Posterior cingulate gyrus (tissue), 11 donors: ENCODE measurements at regions not wholly inside any gene's neighbourhood (a gene's known extent, or its start where the extent isn't known, plus 50 kb on each side); places are given as distances from the start of the nearest gene placed in this dataset.

ENCODE experiments used
- DNase-seq, 10 donors: peaks; one replicate each; pipeline versions ENCODE4 v3.0.0 to v3.0.0-alpha.2; 2020 to 2021; ENCODE audit warnings: mixed read lengths in 3 of 10
- intact Hi-C: fragments of 100-400 bp; cut with DNase I; formaldehyde crosslinking; loops from one replicate; pipeline ENCODE4 v1.15.1; 2023

DNA sequence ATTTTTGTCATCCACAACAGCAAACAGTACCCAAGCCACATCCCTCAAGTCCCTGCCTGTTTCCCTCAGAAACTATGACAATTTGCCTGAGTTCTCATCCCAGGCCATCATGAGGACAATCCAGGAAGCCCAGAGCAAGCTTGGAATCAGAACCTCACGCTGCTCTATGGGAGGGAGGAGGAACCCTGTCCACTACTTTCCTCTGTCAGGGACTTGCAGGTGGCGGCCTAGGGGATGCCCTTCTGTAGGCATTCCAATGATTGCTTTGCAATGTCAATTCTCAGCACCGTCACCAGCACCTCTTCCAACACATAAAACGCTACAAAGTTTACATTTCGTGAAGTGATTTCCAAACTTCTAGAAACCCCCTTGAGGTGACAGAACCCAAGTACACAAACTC lies 170.4 kb upstream of the FSTL4 start:
- no peak for DNase-seq
- intact Hi-C loops: no loop called here

DNA sequence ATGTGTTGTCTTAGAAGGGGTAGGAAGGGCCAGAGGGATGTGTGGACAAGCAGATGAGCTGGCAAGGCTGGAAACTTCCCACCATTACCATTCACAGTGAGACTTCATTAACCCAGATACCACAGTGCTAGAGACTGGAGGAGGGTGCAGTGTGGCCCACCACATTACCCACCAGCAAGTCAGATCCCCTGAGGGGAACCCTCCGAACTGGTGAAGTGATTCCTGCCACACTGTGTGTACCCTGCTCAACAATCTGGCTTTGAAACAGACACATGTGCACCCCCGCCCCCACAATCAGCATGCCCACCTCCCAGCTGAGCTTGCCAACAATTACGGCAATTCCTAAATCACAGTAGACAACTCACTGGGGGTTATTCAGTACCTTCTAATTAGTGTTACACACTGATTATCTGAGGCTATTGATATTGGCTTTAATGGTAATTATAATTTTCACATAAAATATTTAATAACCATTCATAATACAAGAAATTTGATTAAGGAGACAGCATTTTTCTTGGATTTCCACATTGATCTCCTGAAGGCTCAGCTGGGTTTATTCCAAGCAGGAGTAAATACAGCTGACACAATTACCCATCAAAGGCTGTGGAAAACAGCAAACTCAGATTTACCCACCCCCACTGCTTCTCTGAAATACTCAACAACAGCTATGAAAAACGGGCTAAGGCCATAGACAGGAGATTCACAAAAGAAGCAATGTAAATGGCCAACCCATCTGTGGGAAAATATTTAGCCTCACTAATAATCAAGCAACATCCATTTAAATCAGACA lies 169.3 kb upstream of the FSTL4 start:
- intact Hi-C loops: no loop called here
- no peak for DNase-seq

- DNase-seq: no peak
- intact Hi-C loops: no loop called here
Measured at GRCh38 chr5:133780619-133781280, 168.4 kb upstream of the FSTL4 start.

DNA sequence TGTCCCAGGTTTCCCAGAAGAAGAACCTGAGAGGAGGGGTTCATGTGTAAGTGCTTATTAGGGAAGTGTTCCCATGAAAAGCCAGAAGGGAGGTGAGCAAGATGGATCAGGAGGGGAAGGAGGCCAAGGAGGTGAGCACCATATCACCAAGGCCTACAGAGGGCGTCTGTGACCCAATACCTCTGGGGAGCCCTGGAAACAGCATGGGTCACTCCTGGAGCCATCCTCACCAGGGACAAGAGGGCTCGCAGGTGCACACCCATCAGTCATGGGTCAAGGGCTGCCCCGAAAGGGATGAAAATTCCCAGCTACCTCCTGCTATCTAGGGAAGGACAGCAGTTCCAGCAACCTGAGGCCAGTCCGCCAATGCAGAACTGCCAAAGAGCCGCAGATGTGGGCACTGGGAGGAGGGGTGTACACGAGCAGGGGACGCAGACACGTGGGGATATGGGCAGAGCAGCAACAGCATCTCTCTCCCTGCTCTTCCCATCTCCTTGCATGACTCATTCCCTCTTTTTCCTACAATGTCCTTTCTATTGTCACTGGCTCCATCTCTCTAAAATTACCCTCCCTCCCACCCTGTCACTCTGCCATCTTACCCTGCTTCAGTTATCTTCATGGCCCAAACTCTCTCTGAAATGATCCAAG lies 167.6 kb upstream of the FSTL4 start:
- intact Hi-C loops: no loop called here
- DNase-seq: no peak

GRCh38 chr5:133778636-133779035 lies 166.3 kb upstream of the FSTL4 start:
- intact Hi-C loops: no loop called here
- no peak for DNase-seq

DNA sequence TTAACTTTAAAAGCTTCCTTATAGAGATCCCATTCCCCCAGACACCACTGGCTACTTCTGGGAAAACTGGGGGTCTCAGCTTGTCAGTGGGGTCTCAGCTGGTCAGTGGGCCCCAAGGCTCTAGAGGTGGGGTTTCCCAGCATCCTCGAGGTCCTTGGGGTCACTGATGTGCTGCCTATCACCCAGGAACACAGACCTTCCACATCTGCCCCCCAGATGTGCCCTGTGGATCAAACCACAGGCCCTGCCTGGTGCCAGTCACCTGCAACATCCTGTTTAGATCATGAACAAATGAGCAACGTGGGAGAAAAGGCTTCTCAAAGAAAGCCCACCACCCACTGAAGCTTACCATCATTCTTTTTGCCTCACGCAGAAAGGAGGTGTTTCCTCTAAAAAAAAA lies 165.6 kb upstream of the FSTL4 start:
- DNase-seq: no peak
- intact Hi-C loops: no loop called here

GRCh38 chr5:133775584-133776304 lies 163.4 kb upstream of the FSTL4 start:
- intact Hi-C loops: no loop called here
- no peak for DNase-seq

DNA sequence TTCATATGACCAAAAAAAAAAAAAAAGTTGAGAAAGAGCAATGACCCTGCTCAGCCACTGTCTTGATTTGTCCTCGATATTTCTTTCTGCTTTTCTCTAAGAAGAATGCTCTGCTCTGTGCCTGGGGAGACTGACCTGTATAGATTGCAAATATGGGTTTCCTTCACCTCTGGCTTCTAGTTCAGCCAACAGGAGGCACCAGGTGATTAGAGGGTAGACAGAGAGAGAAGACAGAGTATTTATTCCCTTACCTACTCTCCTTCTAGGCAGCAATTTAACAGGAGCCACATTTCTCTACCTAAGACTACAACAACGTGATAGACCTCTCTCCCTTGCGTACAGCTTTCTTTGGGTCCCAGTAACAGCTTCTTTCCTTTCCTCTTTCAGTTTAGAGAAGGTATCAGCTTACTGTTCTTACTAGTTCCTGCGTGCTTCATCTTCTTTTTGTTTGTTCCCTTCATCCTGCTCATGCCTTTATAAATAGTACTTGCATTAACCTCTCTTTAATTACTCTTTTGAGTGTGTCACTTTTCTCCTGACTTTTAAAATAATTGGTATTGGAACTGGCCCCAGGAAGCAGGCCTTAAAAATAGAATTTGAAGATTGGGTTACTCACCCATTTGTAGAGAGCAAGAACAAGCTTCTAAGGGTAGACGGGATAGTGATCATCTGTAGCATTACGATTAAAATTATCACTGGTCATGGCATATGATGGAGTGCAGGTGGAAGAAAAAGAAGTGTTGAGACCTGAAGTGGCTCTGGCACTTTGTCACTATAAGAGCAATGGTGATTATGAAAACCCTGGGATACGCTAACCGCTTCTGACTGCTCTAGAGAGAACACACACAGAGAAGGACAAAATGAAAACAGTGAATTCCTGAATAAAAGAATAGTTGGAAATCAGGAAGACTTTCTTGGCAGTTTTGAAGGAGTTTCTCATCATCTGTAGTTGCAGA lies 161.2 kb upstream of the FSTL4 start:
- intact Hi-C loops: no loop called here
- DNase-seq: no peak

- no peak for DNase-seq
- intact Hi-C loops: no loop called here
Measured at GRCh38 chr5:133769842-133770241, 157.5 kb upstream of the FSTL4 start.

GRCh38 chr5:133763744-133764143 lies 151.4 kb upstream of the FSTL4 start:
- peak in 2 of 10 donors; percentile 73 to 83 for DNase-seq

GRCh38 chr5:133761632-133762031 lies 149.3 kb upstream of the FSTL4 start:
- intact Hi-C loops: no loop called here
- no peak for DNase-seq

More at GRCh38 chr5:133763744-133764143, 151.4 kb upstream of the FSTL4 start:
- intact Hi-C loops: no loop called here

DNA sequence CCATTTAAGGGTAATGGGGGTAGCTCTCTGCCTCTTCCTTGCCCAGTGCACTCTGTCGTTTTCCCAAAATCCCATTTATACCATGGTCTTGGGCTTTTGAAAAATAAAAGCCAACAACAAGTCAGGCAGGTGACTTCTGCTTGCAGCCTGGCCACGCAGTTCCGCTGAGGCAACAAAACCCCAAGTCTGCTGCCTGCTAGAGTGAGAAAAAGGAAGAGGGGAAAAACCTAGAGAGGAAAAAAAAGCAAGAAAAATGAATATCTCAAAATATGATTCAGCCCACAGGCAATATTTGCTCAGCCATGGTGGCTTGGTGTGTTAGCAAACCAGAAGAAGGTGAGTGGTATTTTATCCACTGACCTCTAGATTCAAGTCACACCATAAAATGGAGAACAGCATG lies 148.2 kb upstream of the FSTL4 start:
- DNase-seq: no peak
- intact Hi-C loops: no loop called here

- intact Hi-C loops: no loop called here
- no peak for DNase-seq
Measured at GRCh38 chr5:133758641-133759040, 146.3 kb upstream of the FSTL4 start.

DNA sequence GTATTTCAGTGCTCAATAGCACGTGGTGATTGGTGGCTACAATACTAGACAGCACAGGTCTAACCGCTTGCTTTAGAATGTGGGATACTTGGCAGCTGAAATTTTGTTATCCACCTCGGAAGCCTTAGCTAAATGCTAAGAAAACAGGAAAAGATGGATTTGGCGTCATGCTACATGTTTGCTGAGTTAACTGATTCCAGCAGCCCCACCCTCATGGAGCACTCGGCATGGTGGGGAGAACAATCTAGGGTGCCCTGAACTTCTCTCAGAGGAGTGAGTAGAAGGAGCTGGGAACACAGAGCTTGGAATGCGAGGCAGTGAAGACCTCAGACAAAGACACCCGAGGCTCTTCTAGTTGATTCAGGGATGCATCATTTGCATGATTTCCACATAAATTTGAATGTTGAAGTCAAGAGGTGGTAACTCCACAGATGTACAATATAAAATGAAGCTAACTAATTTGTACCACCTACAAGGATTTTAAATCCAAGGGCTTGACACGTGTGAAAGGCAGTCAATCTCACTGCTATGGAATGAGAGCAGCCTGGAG lies 145.1 kb upstream of the FSTL4 start:
- intact Hi-C loops: no loop called here
- no peak for DNase-seq

DNA sequence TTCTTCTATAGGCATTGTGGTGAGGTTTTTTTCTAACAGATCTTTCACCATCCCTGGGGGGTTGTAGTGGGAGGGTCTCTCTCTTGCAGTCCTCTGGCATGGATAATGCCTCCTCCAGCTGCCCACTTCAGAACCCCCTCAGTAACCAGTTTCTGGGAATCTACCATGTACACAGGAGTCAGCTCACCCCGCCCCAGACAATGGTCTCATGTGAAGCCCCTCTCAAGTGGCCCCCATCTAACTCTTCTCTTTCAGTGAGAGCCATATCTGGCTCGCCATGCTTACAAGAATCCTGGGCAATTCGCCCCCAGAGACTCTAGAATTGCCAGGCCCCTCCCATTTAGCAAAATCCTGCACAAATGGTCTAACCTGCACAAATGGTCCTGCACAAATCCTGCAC lies 144.4 kb upstream of the FSTL4 start:
- no peak for DNase-seq
- intact Hi-C loops: no loop called here

DNA sequence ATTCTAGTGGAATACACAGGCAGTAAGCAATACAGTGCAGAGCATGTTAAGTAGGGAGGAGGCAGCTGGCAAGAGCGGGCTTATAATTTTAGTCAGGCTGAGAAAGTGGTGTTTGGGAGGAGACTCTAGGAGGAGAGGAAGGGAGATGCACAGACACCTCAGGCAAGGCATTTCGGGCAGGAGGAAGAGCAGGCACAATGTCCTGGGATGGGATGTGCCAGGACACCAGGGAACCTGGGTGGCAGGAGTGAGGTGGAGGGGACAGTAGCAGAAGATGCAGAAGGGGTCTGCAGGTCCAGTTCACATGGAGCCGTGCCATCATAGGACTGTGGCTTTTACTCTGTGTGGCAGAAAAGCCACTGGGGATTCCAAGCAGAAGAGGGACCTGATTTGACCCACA lies 143.7 kb upstream of the FSTL4 start:
- no peak for DNase-seq
- intact Hi-C loops: no loop called here

DNA sequence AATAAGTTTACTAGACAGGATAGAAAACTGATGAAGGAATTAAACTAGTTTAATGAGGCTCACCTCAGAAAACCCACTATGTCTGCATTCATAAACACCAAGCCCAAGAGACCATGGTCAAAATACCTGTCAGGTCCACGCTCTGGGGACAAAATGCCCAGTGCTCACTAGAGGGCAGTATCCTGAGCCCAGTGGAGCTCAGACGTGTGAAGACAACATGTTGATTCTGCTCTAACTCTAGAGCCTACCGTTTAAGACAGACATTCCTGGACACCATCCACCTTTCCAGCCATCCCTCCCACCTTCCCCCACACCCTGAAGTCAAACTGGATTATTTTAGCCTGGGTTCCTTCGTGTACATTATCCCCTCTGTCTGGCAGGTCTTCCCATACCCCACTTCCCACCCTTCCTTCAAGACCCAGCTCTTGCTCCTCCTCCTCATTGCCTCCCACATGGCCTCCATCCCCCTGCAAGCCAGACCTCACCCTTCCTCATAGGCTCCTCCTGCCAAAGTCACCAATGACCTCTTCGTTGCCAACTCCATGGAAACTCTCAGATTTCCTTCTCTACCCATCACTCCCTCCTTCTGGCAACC lies 142.3 kb upstream of the FSTL4 start:
- intact Hi-C loops: loop anchor here (5.0 kb wide), 1 partner anchor 113 kb away; no protein-coding TSS in a partner anchor
- peak in 2 of 10 donors; percentile 23 to 36 for DNase-seq

DNA sequence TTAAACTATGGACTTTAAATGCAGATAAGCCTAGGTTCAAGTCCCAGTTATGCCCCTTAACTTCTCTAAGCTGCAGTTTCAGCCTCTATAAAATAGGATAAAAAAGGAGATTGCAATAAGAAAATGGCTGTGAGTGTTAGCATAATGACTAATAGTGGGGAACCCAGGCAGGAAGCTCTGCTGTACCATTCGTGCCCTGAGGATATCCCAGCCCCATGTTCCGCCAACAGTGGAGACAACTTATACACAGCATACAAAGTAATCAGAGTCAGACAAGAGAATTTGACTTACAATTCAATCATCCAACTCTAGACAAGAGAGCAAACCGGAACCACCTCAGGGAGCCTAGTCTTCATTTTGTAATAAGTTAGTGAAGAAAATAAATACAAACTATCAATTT lies 141.5 kb upstream of the FSTL4 start:
- intact Hi-C loops: loop anchor here (5.0 kb wide), 1 partner anchor 113 kb away; no protein-coding TSS in a partner anchor
- no peak for DNase-seq

DNA sequence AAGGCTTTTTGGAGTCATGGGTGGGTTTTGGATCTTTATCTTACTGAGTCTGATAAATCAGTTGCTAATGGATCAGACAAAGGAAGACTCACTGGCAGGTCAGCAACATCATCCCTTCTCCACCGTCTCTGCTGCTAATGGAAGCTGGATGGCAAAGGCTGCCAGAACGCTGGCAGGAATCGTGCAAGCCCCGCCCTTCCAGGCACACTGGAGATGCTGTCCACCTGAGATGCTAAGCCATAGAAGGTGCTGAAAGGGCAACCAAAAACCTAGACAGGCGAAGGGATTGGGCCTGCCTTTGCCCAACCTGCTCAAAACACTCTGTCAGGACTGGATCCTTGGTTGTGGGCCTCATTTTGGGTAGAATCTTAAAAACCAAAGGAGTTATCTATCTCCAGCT lies 139.5 kb upstream of the FSTL4 start:
- no peak for DNase-seq
- intact Hi-C loops: loop anchor here (5.0 kb wide), 1 partner anchor 115 kb away; no protein-coding TSS in a partner anchor
